Embryonic facial prominence (tissue), 1 donor: ENCODE measurements at regions not wholly inside any gene's neighbourhood (a gene's known extent, or its start where the extent isn't known, plus 50 kb on each side); places are given as distances from the start of the nearest gene placed in this dataset.
"Not testable (repeated sequence)": the region's sequence is repeated elsewhere in the genome, so short reads cannot be mapped to it uniquely, and the experiment has no call there.

Experiments used
- DNase-seq: peaks from one replicate; pipeline ENCODE4 v3.0.0-alpha.2; 2016; ENCODE audit errors: extremely low spot score

GRCh38 chr10:64558094-64558835 lies 1037.1 kb downstream of the REEP3 start:
- no peak for DNase-seq

- no peak for DNase-seq
These were observed 1049.9 kb downstream of the REEP3 start for GRCh38 chr10:64571056-64571455.

- DNase-seq: no peak
These were observed 1052.6 kb downstream of the REEP3 start for GRCh38 chr10:64573623-64574325.

GRCh38 chr10:64574371-64574770 lies 1053.2 kb downstream of the REEP3 start:
- DNase-seq: no peak

GRCh38 chr10:64576497-64576896 lies 1055.3 kb downstream of the REEP3 start:
- DNase-seq: no peak

- DNase-seq: not testable (repeated sequence)
These were observed 1057.6 kb downstream of the REEP3 start for GRCh38 chr10:64578757-64579156.

GRCh38 chr10:64586934-64587503 lies 1065.8 kb downstream of the REEP3 start:
- DNase-seq: no peak

GRCh38 chr10:64594072-64594471 lies 1072.9 kb downstream of the REEP3 start:
- DNase-seq: no peak

GRCh38 chr10:64598600-64598999 lies 1077.4 kb downstream of the REEP3 start:
- no peak for DNase-seq

- no peak for DNase-seq
These were observed 1080.1 kb downstream of the REEP3 start for GRCh38 chr10:64601298-64601697.

- DNase-seq: no peak
These were observed 1095.9 kb downstream of the REEP3 start for GRCh38 chr10:64617085-64617484.

- DNase-seq: no peak
These were observed 1097.9 kb downstream of the REEP3 start for GRCh38 chr10:64619102-64619501.

GRCh38 chr10:64626924-64627323 lies 1105.7 kb downstream of the REEP3 start:
- DNase-seq: no peak

GRCh38 chr10:64630534-64630933 lies 1109.3 kb downstream of the REEP3 start:
- DNase-seq: no peak

- DNase-seq: no peak
These were observed 1114.7 kb downstream of the REEP3 start for GRCh38 chr10:64635906-64636305.

- no peak for DNase-seq
These were observed 1115.3 kb downstream of the REEP3 start for GRCh38 chr10:64636461-64636860.

- no peak for DNase-seq
These were observed 1116.7 kb downstream of the REEP3 start for GRCh38 chr10:64637939-64638338.

GRCh38 chr10:64648915-64649314 lies 1127.7 kb downstream of the REEP3 start:
- DNase-seq: no peak

- no peak for DNase-seq
These were observed 1137.3 kb downstream of the REEP3 start for GRCh38 chr10:64658528-64658927.

GRCh38 chr10:64659311-64659710 lies 1138.1 kb downstream of the REEP3 start:
- no peak for DNase-seq

- DNase-seq: no peak
These were observed 1160.8 kb downstream of the REEP3 start for GRCh38 chr10:64682043-64682442.

GRCh38 chr10:64690194-64690593 lies 1169.0 kb downstream of the REEP3 start:
- no peak for DNase-seq

GRCh38 chr10:64699244-64699643 lies 1178.0 kb downstream of the REEP3 start:
- no peak for DNase-seq
